ENCODE measurements at regions not wholly inside any gene's neighbourhood (a gene's known extent, or its start where the extent isn't known, plus 50 kb on each side); places are given as distances from the start of the nearest gene placed in this dataset.
"Not testable (repeated sequence)": the region's sequence is repeated elsewhere in the genome, so short reads cannot be mapped to it uniquely, and the experiment has no call there.

DNA sequence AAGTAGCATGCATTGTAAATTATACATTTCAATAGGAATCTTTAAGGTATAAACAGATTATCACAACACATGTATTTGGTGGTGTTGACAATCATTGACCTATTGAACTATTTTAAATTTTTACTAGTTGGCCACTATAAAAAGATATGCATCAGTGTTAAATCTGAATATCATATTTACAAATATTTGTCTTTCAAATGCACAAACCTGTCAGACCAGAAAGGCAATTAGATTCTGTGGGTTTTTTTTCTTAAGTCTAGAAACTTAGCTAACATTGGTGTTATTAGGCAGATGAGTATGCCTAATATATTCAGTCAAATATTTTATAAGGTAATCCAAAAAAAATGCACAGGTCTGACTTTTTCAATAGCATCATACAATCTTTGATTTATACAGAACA lies 241.4 kb upstream of the DGKB start:
- no peak for DNase-seq (ENCODE audit: low read depth)

DNA sequence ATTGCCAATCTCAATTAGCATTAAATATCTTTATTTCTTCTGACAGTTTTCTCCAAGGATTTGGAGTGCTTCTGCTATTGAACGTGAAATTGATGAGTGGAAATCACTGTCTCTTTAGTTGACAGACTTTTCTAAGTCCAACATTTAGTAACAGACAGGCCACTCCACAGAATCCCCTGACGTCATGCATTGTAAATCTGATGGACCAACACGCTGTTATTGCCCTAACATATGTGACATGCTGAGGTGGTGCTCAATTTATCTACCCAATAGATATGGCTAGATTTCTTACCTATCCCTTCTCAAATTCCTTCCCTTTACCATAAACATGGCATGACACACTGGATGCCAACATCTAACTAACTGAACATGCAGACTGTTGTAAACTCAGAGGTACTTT lies 240.6 kb upstream of the DGKB start:
- no peak for DNase-seq (ENCODE audit: low read depth)

DNA sequence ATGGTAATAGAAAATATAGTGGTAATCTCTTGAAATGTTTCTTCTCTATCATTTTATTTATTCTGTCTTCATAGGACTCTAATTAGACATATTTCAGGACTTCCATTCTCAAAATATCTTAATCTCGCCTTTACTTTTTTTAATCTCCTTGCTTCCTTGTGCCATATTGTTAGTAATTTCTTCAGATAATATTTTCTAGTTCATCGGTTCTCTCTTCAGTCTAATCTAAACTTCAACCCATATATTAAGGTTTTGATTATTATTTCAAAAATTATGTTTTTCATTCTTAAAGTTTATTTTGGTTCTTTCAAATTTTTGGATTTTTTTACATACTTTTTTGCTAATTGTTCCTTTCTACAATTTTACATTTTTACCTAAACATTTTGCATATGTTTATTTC lies 237.9 kb upstream of the DGKB start:
- DNase-seq (ENCODE audit: low read depth) = no peak

DNA sequence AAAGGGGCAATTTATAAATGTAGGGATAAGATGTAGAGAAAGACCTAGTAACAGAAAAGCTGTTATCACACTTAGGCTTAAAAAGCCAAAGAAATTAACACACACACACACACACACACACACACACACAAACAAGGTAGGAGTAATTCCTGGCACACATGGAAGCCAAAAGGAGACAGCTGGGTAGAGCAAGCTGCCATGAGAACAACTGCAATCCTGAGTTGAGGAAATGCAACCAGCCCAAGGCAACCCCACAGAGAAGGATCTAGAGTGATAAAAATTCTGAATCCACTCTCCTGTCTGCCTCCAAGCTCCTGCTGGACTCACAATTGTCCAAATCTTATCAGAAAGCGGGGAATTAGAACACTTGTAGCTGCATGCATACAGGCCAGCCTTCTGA lies 229.1 kb upstream of the DGKB start:
- DNase-seq (ENCODE audit: low read depth) = no peak

DNA sequence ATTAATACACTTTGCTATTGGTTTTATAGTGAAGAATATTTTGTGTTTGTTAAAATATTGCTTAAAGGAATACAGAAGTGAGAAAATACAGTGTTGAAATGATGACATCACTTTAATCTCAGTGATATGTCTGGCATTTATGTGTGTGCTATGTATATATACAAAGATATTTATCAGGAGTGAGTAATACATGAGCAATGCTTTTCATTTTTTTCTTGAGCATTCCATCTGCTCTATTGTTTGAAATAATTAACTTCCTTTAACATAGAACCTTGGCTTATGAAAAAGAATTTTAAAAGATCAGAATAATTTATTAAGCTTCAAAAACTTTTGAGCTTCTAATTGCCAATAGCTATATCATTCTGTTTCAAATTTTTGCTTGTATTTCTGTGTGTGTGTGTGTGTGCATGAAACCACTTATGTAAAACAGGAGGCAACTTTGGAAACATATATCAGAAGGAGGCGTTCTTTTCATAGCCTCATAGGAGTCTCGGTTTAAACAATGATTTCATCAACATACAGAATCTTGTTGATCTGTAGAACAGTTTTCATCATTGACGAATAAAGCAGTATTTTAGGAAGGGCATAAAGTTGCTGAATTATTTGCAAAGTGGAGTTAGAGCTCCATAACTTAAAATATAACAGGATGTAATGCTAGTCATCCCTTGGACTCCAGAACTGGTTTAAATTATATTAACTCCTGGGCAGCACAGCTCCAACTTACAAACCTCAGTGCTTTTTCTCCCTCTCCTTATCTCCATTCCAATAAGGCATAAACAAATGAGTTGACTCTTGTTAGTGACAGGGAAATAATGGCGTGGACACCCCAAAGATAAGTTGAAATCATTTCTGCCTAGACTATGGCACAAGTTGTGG lies 228.4 kb upstream of the DGKB start:
- peak; percentile 44 for DNase-seq (ENCODE audit: low read depth)

DNA sequence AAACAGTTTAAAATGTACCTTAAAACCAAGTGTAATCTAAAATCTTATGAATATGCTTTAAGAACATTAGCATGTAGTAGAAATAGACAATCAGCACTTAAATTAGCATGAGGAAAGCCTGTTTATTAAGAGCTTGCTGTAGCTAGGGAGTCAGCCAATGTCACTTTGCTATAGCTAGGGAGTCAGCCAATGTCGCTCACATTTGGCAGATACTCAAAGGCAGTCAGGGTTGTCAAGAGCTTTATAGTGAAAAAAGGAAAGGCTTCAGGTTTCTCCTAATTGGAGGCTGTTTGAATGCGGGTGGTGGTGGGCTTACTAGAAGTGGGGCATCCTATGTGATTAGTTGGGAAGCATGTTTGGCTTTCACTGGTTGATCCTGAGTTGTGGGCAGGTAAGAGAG lies 226.2 kb upstream of the DGKB start:
- no peak for DNase-seq (ENCODE audit: low read depth)

DNA sequence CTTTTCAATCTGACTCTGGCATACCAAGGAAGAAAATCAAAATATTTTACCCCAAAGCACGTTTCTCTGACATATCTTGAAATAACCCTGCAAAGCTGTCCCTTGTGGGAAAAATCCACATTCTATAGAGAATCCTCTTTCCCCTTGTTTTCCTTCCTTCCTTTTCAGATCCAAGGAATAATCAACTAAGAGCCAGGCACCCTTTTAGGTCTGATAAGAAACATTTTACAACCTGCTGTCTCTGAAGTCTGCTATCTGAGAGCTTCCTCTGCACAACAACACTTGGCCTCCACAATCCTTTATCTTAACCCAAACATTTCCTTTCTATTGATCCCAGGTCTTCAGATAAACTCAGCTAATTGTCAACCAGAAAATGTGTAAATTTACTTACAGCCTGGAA lies 224.1 kb upstream of the DGKB start:
- DNase-seq (ENCODE audit: low read depth) = not testable (repeated sequence)

DNA sequence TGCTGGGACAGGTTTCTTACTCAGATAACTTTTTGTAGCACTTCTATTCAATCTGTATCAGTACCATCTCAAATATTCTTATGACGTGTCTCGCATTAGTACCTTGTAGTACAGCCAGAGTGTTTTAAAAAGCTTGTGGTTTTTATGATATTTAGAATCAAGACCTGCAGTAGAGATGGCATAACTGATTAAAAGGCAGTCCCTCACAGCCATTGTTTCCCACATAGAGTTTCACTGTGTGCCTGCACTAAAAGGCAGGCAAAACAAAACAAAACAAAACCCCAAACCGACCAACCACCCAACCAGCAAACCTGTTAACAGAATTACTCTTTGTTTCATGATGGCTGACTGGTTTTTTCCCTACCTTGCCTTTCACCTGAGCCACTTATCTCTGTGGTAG lies 221.3 kb upstream of the DGKB start:
- no peak for DNase-seq (ENCODE audit: low read depth)

DNA sequence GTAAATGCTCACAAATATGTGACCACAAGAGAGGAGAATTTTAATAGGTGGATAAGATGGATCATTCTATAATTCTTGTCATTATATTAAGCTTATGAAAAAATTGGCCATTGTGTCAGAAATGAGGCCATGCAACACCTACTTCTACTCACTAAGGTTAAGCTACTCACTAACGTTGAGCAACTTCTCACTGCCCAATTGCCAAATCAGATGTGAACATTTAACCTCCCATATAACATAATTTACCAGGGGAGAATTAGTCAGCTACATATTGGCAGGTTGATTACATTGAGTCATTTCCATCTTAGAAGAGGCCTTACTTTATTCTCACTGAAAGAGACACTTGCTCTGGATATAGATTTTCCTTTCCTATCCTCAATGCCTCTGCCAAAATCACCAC lies 211.2 kb upstream of the DGKB start:
- no peak for DNase-seq (ENCODE audit: low read depth)

DNA sequence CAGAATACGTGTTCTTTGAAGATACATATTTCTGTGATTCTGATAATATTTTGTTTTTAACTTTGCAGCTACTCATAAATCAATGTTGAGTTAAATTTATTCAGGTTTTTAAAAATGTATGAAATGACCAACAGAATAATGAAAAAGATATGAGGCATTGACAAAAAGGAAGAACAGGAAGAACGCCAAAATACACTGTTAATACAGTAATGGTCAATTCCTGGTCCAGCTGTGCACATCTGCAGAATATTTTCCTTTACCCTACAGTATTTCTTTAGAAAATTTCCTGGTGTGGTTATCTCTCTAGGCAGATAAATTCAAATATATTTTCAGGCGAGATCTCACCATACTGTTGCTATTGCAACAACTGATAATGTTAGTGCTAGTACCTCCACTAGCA lies 203.2 kb upstream of the DGKB start:
- no peak for DNase-seq (ENCODE audit: low read depth)

DNA sequence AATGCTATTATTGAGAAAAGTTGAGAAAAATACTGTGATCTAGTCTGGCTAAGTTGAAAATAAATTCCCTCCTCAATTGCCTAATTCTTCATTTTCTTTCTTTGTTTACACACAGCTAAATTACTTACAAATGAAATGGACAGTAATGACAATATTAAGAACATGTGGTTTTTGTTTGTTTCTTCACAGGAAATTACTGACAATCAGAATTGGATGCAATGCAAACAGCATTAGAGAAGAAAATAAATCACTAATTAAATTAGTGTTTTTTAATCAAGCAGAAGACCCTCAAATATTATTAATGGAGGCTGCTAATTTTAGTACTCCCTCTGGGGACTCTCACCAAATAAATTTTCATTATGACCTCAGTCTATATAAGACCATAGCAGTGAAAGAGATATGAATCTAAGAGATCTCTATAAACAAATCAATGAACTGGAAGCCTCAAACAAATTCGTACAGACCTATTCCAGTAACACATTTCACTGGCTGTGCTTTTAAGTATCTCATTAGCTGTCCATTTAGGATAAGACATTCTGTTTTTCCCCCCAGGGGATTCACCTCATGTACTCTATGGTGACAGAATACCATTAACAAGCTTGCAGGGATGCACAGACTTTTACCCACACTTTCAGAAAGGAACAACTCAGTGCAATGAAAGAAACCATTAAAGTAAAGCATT lies 202.0 kb upstream of the DGKB start:
- no peak for DNase-seq (ENCODE audit: low read depth)

DNA sequence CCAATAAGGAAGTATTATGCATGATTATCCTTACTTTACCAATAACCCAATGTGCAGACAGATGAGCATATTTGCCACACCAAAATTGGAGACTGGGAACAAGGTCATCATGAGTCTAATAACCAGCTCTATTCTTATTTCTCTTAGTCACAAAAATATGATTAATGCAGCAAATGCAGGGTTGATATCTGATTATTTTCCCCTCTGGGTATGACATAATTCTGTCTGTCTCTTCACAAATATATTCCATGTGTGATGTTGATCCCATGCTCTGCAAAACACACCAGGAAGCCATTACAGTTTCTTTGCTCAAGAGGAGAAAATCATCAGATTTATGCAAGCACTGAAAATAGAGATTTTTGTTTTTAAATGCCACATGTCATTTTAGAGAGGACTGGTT lies 196.5 kb upstream of the DGKB start:
- no peak for DNase-seq (ENCODE audit: low read depth)

DNA sequence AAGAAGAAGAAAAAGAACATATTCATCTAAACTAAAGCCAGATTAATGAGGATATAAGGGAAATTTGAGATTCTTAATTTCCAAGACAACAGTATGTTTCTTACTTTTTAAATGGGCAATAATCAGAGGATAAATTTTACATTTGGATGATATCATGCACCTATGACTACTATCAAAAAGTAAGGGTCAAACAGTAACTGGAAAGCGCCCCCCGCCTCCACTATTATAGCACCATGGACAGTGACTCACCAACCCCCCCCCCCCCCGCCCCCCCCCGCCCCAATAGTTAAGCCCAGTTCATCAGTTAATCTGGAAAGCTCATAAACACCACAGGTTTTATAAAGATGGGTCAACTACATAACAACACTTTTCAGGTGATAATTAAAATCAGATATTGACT lies 194.3 kb upstream of the DGKB start:
- no peak for DNase-seq (ENCODE audit: low read depth)

DNA sequence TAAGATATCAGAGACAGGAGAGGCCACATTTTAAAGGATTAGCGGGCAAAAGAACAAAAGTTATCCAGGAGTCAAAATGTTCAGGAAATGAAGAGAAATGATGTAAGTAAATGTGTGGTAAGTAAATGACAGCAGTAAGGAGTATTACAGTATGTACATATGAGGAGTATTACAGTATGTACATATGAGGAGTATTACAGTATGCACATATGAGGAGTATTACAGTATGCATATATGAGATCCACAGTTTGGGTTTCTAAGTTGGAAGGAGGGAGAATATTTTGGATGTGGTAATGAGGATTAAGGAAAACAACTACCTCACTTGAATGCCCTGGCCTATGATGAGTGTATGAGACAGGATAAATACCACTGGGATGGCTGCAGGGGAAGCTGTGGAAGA lies 192.4 kb upstream of the DGKB start:
- DNase-seq (ENCODE audit: low read depth) = no peak

DNA sequence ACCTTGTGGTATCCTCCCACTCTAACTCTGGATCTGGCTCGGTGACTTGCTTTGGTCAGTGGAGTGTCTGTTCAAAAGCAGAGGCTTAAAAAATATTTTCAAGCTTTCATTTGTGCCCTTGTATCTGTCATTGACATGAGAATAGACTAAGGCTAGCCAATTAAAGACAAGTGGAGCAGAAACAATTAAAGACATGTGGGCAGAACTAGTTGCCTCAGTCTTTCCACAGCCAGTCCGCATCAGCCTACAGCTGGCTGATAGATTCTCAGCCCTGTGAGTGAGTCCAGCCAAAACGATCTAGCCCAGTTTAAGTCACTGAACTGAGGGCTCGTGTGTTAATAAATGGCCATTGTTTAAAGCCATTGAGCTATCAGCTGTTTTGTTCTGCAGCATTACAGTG lies 185.2 kb upstream of the DGKB start:
- no peak for DNase-seq (ENCODE audit: low read depth)

DNA sequence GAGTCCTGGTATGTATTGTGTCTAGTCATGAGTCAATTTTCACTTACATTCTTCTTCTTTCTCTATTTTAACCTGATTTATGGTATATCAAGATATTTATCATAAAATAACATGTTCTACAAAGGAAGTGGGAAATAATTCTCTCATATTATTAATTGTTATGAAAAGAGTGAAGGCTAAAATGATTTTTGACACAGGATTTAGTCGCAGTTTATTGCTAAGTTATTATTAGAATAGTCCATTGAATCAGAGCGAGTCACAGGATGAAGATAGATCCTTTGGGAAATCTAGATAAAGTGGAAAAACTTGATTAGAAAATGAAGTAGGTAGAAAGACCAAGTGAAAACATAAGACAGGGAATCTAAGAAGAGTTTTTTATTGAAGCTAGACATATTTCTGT lies 184.3 kb upstream of the DGKB start:
- no peak for DNase-seq (ENCODE audit: low read depth)

DNA sequence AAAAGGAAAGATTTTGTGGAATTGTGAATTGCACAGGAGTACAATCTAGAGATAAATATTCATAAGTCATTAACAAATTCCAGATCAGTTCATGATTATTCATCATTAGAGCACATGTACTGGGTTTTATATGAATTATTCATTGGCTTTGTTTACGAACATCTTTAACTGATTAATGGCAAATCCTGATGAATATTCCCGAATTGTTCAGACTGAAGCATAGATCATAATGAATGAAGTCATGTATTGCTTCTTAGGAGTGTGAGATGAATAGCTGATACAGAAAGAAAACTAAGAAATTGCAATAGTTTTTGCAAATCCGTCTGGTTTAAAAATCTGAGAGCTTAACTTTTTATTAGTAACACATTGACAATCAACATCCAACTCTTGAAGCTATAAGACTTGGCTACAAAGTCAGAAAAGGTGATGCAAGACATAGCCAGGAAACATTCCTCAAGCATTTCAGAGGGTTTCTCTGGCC lies 183.6 kb upstream of the DGKB start:
- DNase-seq (ENCODE audit: low read depth) = no peak

DNA sequence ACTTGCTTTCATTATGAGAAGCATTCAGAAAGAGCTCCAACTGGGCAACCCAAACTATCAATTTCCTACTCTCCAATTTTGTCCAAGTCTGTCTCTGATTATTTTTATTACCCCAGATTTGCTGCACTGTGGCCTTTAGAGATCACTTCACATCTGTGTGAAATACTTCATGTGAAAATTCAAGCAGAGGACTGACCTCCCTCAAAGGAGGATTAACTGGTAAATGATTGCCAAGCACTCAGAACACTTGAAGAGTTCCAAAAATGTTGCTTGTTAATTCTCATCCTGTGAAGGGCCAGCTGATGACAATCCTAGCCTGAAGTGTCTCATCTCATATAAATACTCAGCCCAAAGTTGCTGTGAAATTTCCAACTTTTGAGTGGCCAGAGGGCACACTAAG lies 182.8 kb upstream of the DGKB start:
- no peak for DNase-seq (ENCODE audit: low read depth)

DNA sequence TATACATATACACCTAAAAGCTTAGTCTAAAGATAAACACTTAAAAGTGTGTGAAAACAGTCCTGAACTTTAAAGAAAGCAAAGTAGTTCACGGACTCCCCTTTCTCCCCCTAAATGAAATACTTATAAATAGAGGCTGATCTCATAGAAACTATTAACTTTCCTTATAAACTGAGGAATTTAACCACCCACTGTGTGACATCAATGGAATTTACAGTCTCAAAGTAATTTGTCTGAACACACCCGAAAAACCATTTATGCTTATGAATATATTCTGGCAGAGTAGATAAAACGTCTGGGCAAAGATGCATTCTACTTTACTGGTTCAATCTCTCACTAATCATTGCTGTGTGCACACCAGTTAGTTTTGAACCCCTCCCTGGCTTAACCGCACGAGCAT lies 181.8 kb upstream of the DGKB start:
- no peak for DNase-seq (ENCODE audit: low read depth)

DNA sequence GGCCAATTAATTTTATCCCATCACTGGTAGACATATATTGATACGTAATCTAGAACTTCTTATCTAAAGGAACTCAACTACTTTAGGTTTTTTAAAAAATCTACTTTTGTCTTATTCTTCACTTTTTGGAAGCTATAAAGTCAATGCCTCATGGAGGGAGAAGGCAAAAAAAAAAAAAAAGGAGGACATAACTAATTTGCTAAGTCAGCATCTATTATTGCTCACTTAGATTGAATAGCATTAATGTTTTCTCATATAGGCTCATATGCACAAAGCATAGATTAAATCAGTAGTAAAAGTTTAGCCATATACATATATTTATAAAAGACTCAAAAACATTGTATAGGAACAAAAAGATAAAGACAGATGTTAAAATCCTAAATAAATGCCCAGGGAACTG lies 179.3 kb upstream of the DGKB start:
- no peak for DNase-seq (ENCODE audit: low read depth)

DNA sequence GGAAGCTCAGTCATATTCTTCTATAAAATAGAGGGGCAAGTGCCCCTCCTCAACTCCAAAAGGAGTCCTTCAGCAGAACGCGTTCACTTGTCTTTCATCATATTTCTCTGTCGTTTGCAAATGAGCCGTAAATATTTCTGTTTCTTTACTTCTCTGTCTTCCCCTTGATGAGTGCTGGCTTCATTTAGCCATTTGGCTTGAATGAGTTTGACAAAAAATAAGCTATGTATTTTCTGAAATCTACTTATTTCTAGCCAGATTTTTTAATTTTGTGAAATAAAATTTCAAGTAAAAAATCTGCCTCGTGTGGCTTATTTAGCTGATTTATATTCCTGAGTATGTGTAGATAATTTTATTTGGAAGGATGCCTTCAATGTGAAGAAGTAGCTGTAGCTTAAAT lies 170.8 kb upstream of the DGKB start:
- no peak for DNase-seq (ENCODE audit: low read depth)

DNA sequence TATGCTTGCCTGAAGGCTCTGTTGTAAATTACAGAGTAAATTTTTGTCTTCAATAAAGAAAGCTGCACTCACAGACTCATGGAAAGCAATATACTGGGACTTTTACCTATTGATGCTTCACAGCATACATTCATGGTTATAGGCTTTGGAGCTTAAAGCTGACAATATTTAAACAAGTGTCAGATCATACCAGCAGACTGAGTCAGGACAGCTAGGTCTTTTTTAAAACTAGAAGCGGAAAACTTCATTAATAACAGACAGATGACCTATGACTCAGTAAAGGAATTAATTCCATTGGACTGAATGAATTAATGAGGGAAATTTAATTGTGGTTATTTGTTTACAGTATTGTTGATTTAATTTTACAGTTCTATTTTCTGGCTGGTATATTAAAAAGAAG lies 165.8 kb upstream of the DGKB start:
- no peak for DNase-seq (ENCODE audit: low read depth)

DNA sequence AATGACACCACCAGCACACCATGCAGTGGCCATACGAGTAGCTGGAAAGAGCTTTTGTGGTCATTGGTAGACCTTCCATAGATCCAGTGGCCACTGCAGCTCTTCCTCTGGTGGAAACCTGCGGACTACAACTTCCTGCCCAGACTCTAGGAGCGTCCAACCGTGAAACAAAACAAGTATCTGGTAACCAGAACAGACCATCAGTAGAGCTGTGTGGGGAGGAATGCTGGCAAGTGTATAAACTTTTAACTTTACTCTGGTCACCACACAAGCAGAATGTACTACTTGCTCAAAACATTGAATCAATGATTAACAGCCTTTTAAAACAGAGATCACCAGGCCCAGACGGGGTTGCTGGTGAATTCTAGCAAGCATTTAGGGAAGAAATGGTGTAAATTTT lies 154.7 kb upstream of the DGKB start:
- no peak for DNase-seq (ENCODE audit: low read depth)

DNA sequence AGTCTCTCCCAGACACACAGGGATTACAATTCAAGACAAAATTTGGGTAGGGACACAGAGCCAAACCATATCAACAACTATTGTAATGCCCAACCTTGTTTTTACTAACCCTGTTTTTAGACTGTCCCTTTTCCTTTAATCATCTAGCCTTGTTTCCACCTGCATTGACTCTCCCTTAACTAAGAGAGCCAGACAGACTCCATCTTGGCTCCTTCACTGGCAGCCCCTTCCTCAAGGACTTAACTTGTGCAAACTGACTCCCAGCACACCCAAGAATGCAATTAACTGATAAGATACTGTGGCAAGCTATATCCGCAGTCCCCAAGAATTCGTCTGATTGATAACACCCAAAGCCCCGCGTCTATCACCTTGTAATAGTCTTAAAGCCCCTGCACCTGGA lies 151.8 kb upstream of the DGKB start:
- not testable (repeated sequence) for DNase-seq (ENCODE audit: low read depth)

All from non-pigmented ciliary epithelial cell (primary cell).